Brain microvascular endothelial cell (primary cell): ENCODE measurements at regions not wholly inside any gene's neighbourhood (a gene's known extent, or its start where the extent isn't known, plus 50 kb on each side); places are given as distances from the start of the nearest gene placed in this dataset.
A peak's percentile ranks its signal among the peaks of the same experiment; 100 is the strongest.

Experiments used
- DNase-seq: peaks from one replicate; pipeline ENCODE4 v3.0.0-alpha.2; 2020
- H3K27ac ChIP-seq: fragments of 250-450 bp; sonication (Bioruptor Pico); 2 replicates; pipeline ENCODE4 v1.5.1; 2020; ENCODE audit warnings: mild to moderate bottlenecking, moderate library complexity
- H3K27me3 ChIP-seq: fragments of 250-450 bp; sonication (Bioruptor Pico); replicated peaks from 2 replicates; pipeline ENCODE4 v1.5.1; 2020; ENCODE audit warnings: mild to moderate bottlenecking
- H3K36me3 ChIP-seq: fragments of 250-450 bp; sonication (Bioruptor Pico); replicated peaks from 2 replicates; pipeline ENCODE4 v1.5.1; 2020; ENCODE audit warnings: mild to moderate bottlenecking
- H3K4me3 ChIP-seq: 2 replicates; pipeline ENCODE4 v1.5.1; 2011; ENCODE audit warnings: low read depth, mild to moderate bottlenecking, control low read depth, low read length, moderate library complexity
- CTCF ChIP-seq: IDR thresholded peaks from 2 replicates; pipeline ENCODE4 v1.5.1; 2011; ENCODE audit warnings: low read depth, mild to moderate bottlenecking, moderate library complexity, low read length, control low read depth, inconsistent platforms; ENCODE audit errors: missing control alignments
- in situ Hi-C: cut with HindIII; loops from 2 replicates; pipeline ENCODE4 v1.10.0; 2017; ENCODE audit warnings: low sequenced_read_pairs, low pct_ligation_motif_present

DNA sequence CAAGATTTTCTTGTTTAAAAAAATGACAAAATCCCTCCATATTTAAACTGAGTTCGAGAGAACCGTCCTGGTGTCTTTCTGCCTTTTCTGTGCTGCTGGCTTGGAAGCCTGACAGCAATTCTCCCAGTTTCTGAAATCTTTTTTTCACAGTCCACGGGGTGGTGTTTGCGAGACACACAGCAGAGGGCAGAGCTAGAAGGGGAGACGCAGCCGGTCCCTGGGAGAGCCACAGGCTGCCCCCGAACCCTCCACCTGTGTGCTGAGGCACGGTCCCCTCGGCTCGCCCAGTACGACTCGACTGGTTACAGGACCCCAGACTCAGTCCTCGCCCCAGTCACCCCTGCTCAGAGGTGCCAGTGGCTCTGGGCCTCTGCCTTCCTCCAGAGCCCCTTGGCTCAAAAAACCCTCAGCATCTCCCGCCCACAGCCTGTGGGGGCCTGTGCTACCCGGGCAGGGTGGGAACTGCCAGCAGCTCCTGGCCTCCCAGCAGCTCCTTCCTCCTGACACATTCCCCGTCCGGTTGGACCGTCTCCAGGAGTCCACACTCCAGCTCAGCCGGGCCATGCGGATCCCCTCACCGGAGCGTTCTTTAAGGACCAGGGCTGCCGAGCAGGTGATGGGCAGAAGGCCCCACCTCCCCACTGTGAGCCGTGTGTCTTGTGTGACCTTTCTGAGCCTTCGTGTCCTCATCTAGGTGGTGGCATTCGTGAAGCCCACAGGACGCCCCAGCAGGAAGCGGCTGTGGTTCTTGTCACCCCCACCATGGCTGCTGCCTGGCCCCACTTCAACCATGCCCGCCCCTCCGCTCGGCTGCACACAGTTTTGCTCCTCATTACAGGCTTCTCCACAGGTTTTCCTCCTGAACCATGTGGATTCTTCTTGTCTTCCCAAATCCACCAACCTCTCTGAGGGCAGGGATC lies 52.3 kb upstream of the EN2 start:
- Histone ChIP-seq H3K27ac (no peak overlapping the region), H3K4me3 (no peak overlapping the region), H3K36me3 (no peaks in the 10 kb centered on the region), H3K27me3 (peaks cover 3% of the 10 kb centered on the region)
- DNase-seq: no peak
- TF ChIP-seq CTCF: peak; percentile 15
- in situ Hi-C loops: no loop called here

DNA sequence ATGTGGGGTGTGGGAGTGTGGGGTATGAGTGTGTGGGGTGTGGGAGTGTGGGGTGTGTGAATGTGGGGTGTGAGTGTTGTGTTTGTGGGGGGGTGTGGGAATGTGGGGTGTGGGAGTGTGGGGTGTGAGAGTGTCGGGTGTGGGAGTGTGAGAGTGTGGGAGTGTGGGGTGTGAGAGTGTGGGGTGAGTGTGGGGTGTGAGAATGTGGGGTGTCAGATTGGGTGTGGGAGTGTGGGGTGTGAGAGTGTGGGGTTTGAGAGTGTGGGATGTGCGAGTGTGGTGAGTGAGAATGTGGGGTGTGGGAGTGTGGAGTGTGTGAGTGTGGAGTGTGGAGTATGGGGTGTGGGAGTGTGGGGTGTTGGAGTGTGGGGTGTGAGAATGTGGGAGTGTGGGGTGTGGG lies 50.1 kb upstream of the EN2 start:
- Histone ChIP-seq H3K27ac (no peak overlapping the region), H3K27me3 (peaks cover 3% of the 10 kb centered on the region)
- no peak for DNase-seq

More for the DNA sequence above, 50.1 kb upstream of the EN2 start:
- Histone ChIP-seq H3K4me3 (no peak overlapping the region), H3K36me3 (no peaks in the 10 kb centered on the region)
- no peak for TF ChIP-seq CTCF
- in situ Hi-C loops: no loop called here
